GM19324 (cell line): ENCODE measurements at regions not wholly inside any gene's neighbourhood (a gene's known extent, or its start where the extent isn't known, plus 50 kb on each side); places are given as distances from the start of the nearest gene placed in this dataset.

Source experiments
- ATAC-seq: cut with Tn5 transposase; IDR thresholded peaks from one replicate; pipeline ENCODE4 v1.9.1; 2021; ENCODE audit warnings: mild to moderate bottlenecking, moderate library complexity; ENCODE audit not compliant: unreplicated experiment, low FRiP score

- ATAC-seq: no peak
Measured at GRCh38 chr9:687034-687785, 154.3 kb upstream of the DMRT1 start.

GRCh38 chr9:687994-688393 is 153.5 kb upstream of the DMRT1 start:
- no peak for ATAC-seq

- no peak for ATAC-seq
Measured at GRCh38 chr9:690517-691111, 150.9 kb upstream of the DMRT1 start.

GRCh38 chr9:691825-692400 is 149.6 kb upstream of the DMRT1 start:
- ATAC-seq: no peak

- no peak for ATAC-seq
Measured at GRCh38 chr9:692636-693129, 148.8 kb upstream of the DMRT1 start.

- no peak for ATAC-seq
Measured at GRCh38 chr9:693201-694091, 148.1 kb upstream of the DMRT1 start.

- ATAC-seq: no peak
Measured at GRCh38 chr9:694092-694402, 147.4 kb upstream of the DMRT1 start.

- no peak for ATAC-seq
Measured at GRCh38 chr9:694403-695154, 146.9 kb upstream of the DMRT1 start.

GRCh38 chr9:695252-695651 is 146.2 kb upstream of the DMRT1 start:
- ATAC-seq: no peak

GRCh38 chr9:696332-697323 is 144.9 kb upstream of the DMRT1 start:
- ATAC-seq: no peak

GRCh38 chr9:698276-698675 is 143.2 kb upstream of the DMRT1 start:
- no peak for ATAC-seq

GRCh38 chr9:698954-699353 is 142.5 kb upstream of the DMRT1 start:
- ATAC-seq: no peak

GRCh38 chr9:699396-699795 is 142.1 kb upstream of the DMRT1 start:
- no peak for ATAC-seq

- ATAC-seq: no peak
Measured at GRCh38 chr9:700365-701282, 140.9 kb upstream of the DMRT1 start.

GRCh38 chr9:703392-703791 is 138.1 kb upstream of the DMRT1 start:
- no peak for ATAC-seq

GRCh38 chr9:706073-706472 is 135.4 kb upstream of the DMRT1 start:
- ATAC-seq: no peak

- ATAC-seq: no peak
Measured at GRCh38 chr9:706606-707459, 134.7 kb upstream of the DMRT1 start.
